LHCN-M2 (cell line): ENCODE measurements at regions not wholly inside any gene's neighbourhood (a gene's known extent, or its start where the extent isn't known, plus 50 kb on each side); places are given as distances from the start of the nearest gene placed in this dataset.
A peak's percentile ranks its signal among the peaks of the same experiment; 100 is the strongest.
"Not testable (repeated sequence)": the region's sequence is repeated elsewhere in the genome, so short reads cannot be mapped to it uniquely, and the experiment has no call there.

Experiments
- DNase-seq: peaks from one replicate; pipeline ENCODE4 v3.0.0-alpha.2; 2012; ENCODE audit warnings: low read depth

GRCh38 chr10:10745291-10745690 lies 272.4 kb upstream of the CELF2 start:
- DNase-seq = no peak

- DNase-seq = no peak
Measured at GRCh38 chr10:10755490-10755889, 262.2 kb upstream of the CELF2 start.

GRCh38 chr10:10758306-10758705 lies 259.4 kb upstream of the CELF2 start:
- peak; percentile 8 for DNase-seq

GRCh38 chr10:10759806-10760205 lies 257.9 kb upstream of the CELF2 start:
- DNase-seq = not testable (repeated sequence)

GRCh38 chr10:10765017-10765416 lies 252.7 kb upstream of the CELF2 start:
- DNase-seq = no peak

- no peak for DNase-seq
Measured at GRCh38 chr10:10772411-10772810, 245.3 kb upstream of the CELF2 start.

- DNase-seq = no peak
Measured at GRCh38 chr10:10772874-10773508, 244.7 kb upstream of the CELF2 start.

GRCh38 chr10:10774416-10774815 lies 243.3 kb upstream of the CELF2 start:
- no peak for DNase-seq

GRCh38 chr10:10776363-10776762 lies 241.3 kb upstream of the CELF2 start:
- DNase-seq = no peak

GRCh38 chr10:10777279-10777678 lies 240.4 kb upstream of the CELF2 start:
- no peak for DNase-seq

- no peak for DNase-seq
Measured at GRCh38 chr10:10777723-10778122, 239.9 kb upstream of the CELF2 start.

- no peak for DNase-seq
Measured at GRCh38 chr10:10778959-10779358, 238.7 kb upstream of the CELF2 start.

- no peak for DNase-seq
Measured at GRCh38 chr10:10779511-10779910, 238.2 kb upstream of the CELF2 start.

GRCh38 chr10:10780746-10781145 lies 236.9 kb upstream of the CELF2 start:
- peak; percentile 49 for DNase-seq

- peak; percentile 14 for DNase-seq
Measured at GRCh38 chr10:10782603-10783002, 235.1 kb upstream of the CELF2 start.

- peak; percentile 40 for DNase-seq
Measured at GRCh38 chr10:10785627-10786026, 232.0 kb upstream of the CELF2 start.

- peak; percentile 75 for DNase-seq
Measured at GRCh38 chr10:10786109-10787090, 231.3 kb upstream of the CELF2 start.

GRCh38 chr10:10787586-10787985 lies 230.1 kb upstream of the CELF2 start:
- DNase-seq = peak; percentile 32

GRCh38 chr10:10788761-10789160 lies 228.9 kb upstream of the CELF2 start:
- peak; percentile 37 for DNase-seq

GRCh38 chr10:10791869-10792268 lies 225.8 kb upstream of the CELF2 start:
- DNase-seq = no peak

- peak; percentile 98 for DNase-seq
Measured at GRCh38 chr10:10792681-10793080, 225.0 kb upstream of the CELF2 start.

GRCh38 chr10:10794046-10794445 lies 223.6 kb upstream of the CELF2 start:
- peak; percentile 9 for DNase-seq

GRCh38 chr10:10794791-10795191 lies 222.9 kb upstream of the CELF2 start:
- peak; percentile 98 for DNase-seq
